ENCODE measurements at regions not wholly inside any gene's neighbourhood (a gene's known extent, or its start where the extent isn't known, plus 50 kb on each side); places are given as distances from the start of the nearest gene placed in this dataset.

GRCh38 chr4:163611182-163611581 is 116.7 kb downstream of the TMA16 start:
- H3K9me3 Mint-ChIP-seq, result no peaks in the 10 kb centered on the region
- H3K27ac Mint-ChIP-seq, result no peak overlapping the region
- H3K4me3 Mint-ChIP-seq, result no peak overlapping the region
- no peaks in the 10 kb centered on the region for H3K4me1 Mint-ChIP-seq (ENCODE audit: low read depth)
- no peaks in the 10 kb centered on the region for H3K27me3 Mint-ChIP-seq (ENCODE audit: low read depth)
- H3K36me3 Mint-ChIP-seq (ENCODE audit: low read depth), result no peaks in the 10 kb centered on the region

DNA sequence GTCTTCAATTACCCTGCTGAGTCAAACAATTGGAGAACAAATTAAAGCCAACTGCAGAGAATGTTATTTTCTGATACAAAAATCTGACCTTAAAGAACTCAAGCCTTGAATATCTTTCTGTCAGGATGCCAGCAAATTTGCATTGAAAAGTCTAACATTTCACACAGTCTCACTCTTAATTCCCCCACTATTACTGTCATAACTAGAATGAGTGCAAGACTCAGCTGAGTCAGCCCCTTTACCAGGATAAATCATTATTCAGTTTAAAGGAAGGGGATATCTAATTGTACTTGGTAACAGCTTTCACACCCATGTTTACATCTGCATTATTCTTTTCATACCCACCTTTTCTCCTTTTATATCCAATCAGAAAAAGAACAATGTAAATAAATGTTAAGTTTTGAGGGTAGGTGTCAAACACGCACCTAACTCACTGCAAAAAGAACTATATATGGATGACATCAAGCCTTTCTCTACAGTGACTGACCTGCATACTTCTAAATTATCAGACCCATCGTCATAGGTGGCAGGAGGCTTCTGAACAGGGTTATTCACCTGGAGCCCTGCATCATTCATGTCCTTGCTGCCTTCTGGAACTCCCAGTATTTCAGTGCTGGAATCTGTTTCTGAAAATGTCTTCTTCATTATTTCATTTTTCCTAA is 117.4 kb downstream of the TMA16 start:
- no peaks in the 10 kb centered on the region for H3K9me3 Mint-ChIP-seq
- H3K4me1 Mint-ChIP-seq (ENCODE audit: low read depth), result no peaks in the 10 kb centered on the region
- H3K4me3 Mint-ChIP-seq, result no peak overlapping the region
- no peaks in the 10 kb centered on the region for H3K36me3 Mint-ChIP-seq (ENCODE audit: low read depth)
- H3K27ac Mint-ChIP-seq, result no peak overlapping the region
- H3K27me3 Mint-ChIP-seq (ENCODE audit: low read depth), result no peaks in the 10 kb centered on the region

DNA sequence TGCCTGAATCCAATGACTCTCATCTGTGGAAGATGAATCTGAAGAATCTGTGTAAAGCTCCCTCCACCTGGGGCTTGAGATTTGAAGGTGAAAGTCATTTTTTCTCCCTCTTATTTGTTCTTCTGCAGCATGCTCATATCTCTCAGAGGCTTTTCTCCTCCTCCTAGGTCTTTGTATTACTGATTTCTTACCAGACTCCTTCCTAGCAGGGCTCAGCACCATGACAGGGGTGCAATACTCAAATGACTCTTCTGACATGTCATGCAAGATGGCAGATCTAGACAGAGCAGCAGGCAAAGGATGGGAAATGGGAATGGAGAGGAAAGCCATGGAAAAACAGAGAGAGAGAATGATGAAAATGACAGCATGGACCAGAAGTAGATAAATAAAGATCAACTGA is 118.3 kb downstream of the TMA16 start:
- Mint-ChIP-seq H3K4me3 (no peak overlapping the region), H3K27me3 (ENCODE audit: low read depth) (no peaks in the 10 kb centered on the region), H3K9me3 (no peaks in the 10 kb centered on the region), H3K4me1 (ENCODE audit: low read depth) (no peaks in the 10 kb centered on the region), H3K27ac (no peak overlapping the region), H3K36me3 (ENCODE audit: low read depth) (no peaks in the 10 kb centered on the region)

GRCh38 chr4:163613383-163613782 is 118.9 kb downstream of the TMA16 start:
- no peaks in the 10 kb centered on the region for H3K4me1 Mint-ChIP-seq (ENCODE audit: low read depth)
- no peaks in the 10 kb centered on the region for H3K9me3 Mint-ChIP-seq
- H3K4me3 Mint-ChIP-seq, result no peak overlapping the region
- H3K27ac Mint-ChIP-seq, result no peak overlapping the region
- no peaks in the 10 kb centered on the region for H3K36me3 Mint-ChIP-seq (ENCODE audit: low read depth)
- no peaks in the 10 kb centered on the region for H3K27me3 Mint-ChIP-seq (ENCODE audit: low read depth)

GRCh38 chr4:163614866-163615265 is 120.4 kb downstream of the TMA16 start:
- no peaks in the 10 kb centered on the region for H3K36me3 Mint-ChIP-seq (ENCODE audit: low read depth)
- H3K4me3 Mint-ChIP-seq, result no peak overlapping the region
- no peak overlapping the region for H3K27ac Mint-ChIP-seq
- no peaks in the 10 kb centered on the region for H3K9me3 Mint-ChIP-seq
- H3K27me3 Mint-ChIP-seq (ENCODE audit: low read depth), result no peaks in the 10 kb centered on the region
- H3K4me1 Mint-ChIP-seq (ENCODE audit: low read depth), result no peaks in the 10 kb centered on the region

DNA sequence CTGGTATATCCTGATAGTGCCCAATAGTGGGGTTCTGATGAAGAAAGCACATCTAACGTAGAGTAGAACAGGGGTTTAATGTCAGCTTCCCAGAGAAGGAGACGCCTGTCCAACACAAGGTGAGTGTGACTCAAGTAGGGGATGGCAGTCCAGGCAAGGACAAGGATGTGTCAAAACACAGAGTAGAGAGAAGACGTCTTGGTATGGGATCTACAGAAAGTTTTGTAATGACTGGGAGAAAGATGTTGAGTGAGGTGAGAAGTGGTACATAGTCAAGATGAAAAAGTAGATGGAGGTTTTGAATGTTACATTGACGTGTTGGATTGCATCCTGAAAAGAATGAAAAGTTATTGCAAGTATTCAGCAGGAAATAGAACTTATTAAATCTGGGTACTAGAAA is 124.4 kb downstream of the TMA16 start:
- Mint-ChIP-seq H3K27me3 (ENCODE audit: low read depth) (no peaks in the 10 kb centered on the region), H3K4me1 (ENCODE audit: low read depth) (no peaks in the 10 kb centered on the region), H3K9me3 (no peaks in the 10 kb centered on the region), H3K27ac (no peak overlapping the region), H3K36me3 (ENCODE audit: low read depth) (no peaks in the 10 kb centered on the region), H3K4me3 (no peak overlapping the region)

- H3K27me3 Mint-ChIP-seq (ENCODE audit: low read depth), result no peaks in the 10 kb centered on the region
- no peaks in the 10 kb centered on the region for H3K9me3 Mint-ChIP-seq
- no peaks in the 10 kb centered on the region for H3K36me3 Mint-ChIP-seq (ENCODE audit: low read depth)
- no peak overlapping the region for H3K4me3 Mint-ChIP-seq
- no peaks in the 10 kb centered on the region for H3K4me1 Mint-ChIP-seq (ENCODE audit: low read depth)
- no peak overlapping the region for H3K27ac Mint-ChIP-seq
These were observed 126.2 kb downstream of the TMA16 start for GRCh38 chr4:163620738-163621137.

- Mint-ChIP-seq H3K4me1 (ENCODE audit: low read depth) (no peaks in the 10 kb centered on the region), H3K27me3 (ENCODE audit: low read depth) (no peaks in the 10 kb centered on the region), H3K27ac (no peak overlapping the region), H3K36me3 (ENCODE audit: low read depth) (no peaks in the 10 kb centered on the region), H3K4me3 (no peak overlapping the region), H3K9me3 (no peaks in the 10 kb centered on the region)
These were observed 127.3 kb downstream of the TMA16 start for GRCh38 chr4:163621821-163622220.

GRCh38 chr4:163622379-163623035 is 128.0 kb downstream of the TMA16 start:
- no peaks in the 10 kb centered on the region for H3K27me3 Mint-ChIP-seq (ENCODE audit: low read depth)
- H3K27ac Mint-ChIP-seq, result no peak overlapping the region
- no peaks in the 10 kb centered on the region for H3K4me1 Mint-ChIP-seq (ENCODE audit: low read depth)
- no peaks in the 10 kb centered on the region for H3K9me3 Mint-ChIP-seq
- no peaks in the 10 kb centered on the region for H3K36me3 Mint-ChIP-seq (ENCODE audit: low read depth)
- no peak overlapping the region for H3K4me3 Mint-ChIP-seq

GRCh38 chr4:163623787-163624186 is 129.3 kb downstream of the TMA16 start:
- Mint-ChIP-seq H3K9me3 (no peaks in the 10 kb centered on the region), H3K4me1 (ENCODE audit: low read depth) (no peaks in the 10 kb centered on the region), H3K27me3 (ENCODE audit: low read depth) (no peaks in the 10 kb centered on the region), H3K27ac (no peak overlapping the region), H3K36me3 (ENCODE audit: low read depth) (no peaks in the 10 kb centered on the region), H3K4me3 (no peak overlapping the region)

DNA sequence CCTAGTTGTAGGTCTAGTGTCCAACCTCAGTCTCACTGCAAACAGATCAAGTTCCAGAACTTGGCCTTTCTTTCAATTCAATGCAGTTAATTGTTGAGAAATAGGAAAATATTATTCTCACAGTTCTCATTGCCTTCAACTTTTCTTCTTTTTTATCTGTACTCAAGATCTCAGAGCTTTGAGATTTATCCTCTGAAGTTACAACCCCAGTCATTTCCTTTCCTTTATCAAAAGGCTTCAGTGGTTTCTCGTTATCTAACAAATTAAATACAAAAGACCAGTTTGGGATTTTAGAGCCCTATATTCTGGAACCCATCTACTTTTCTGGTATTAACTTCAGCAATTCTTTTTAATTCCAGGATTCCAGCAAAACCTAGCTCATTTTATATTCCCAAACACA is 130.2 kb downstream of the TMA16 start:
- H3K27ac Mint-ChIP-seq, result no peak overlapping the region
- no peaks in the 10 kb centered on the region for H3K4me1 Mint-ChIP-seq (ENCODE audit: low read depth)
- no peaks in the 10 kb centered on the region for H3K36me3 Mint-ChIP-seq (ENCODE audit: low read depth)
- H3K9me3 Mint-ChIP-seq, result no peaks in the 10 kb centered on the region
- H3K4me3 Mint-ChIP-seq, result no peak overlapping the region
- no peaks in the 10 kb centered on the region for H3K27me3 Mint-ChIP-seq (ENCODE audit: low read depth)

GRCh38 chr4:163631288-163631687 is 136.8 kb downstream of the TMA16 start:
- Mint-ChIP-seq H3K36me3 (ENCODE audit: low read depth) (no peaks in the 10 kb centered on the region), H3K27me3 (ENCODE audit: low read depth) (no peaks in the 10 kb centered on the region), H3K4me1 (ENCODE audit: low read depth) (no peaks in the 10 kb centered on the region)

GRCh38 chr4:163638909-163639308 is 144.4 kb downstream of the TMA16 start:
- no peaks in the 10 kb centered on the region for H3K9me3 Mint-ChIP-seq
- no peaks in the 10 kb centered on the region for H3K4me1 Mint-ChIP-seq (ENCODE audit: low read depth)
- no peaks in the 10 kb centered on the region for H3K27me3 Mint-ChIP-seq (ENCODE audit: low read depth)
- no peaks in the 10 kb centered on the region for H3K36me3 Mint-ChIP-seq (ENCODE audit: low read depth)
- no peak overlapping the region for H3K4me3 Mint-ChIP-seq
- no peak overlapping the region for H3K27ac Mint-ChIP-seq

More at GRCh38 chr4:163631288-163631687, 136.8 kb downstream of the TMA16 start:
- Mint-ChIP-seq H3K27ac (no peak overlapping the region), H3K9me3 (peaks cover 6% of the 10 kb centered on the region), H3K4me3 (no peak overlapping the region)

DNA sequence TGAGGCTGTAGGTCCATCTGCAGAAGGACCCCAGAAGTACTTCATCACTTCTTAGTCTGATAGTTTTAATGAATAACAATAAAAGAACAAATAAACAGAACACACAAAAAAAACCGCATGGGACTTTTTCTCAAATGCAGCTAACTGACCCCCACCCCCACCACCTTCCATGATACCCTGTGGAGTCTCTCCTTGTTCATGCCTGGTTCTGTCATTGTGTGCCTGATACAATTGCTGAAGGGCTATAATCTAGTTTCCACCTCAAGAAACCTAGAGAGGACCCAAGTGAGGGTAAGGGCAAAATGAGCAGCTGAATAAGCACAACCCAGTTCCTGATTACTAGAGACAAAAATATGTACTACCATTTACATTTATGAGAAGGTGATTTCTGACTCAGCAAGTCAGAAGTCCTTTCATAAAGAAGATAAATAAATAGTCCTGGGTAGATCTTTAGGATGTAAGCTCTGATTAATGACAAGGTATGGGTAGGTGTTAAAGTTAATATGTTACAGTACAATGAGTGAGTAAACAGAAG is 155.1 kb downstream of the TMA16 start:
- Mint-ChIP-seq H3K27me3 (ENCODE audit: low read depth) (no peaks in the 10 kb centered on the region), H3K4me3 (no peak overlapping the region), H3K9me3 (peaks cover 14% of the 10 kb centered on the region), H3K27ac (no peak overlapping the region), H3K36me3 (ENCODE audit: low read depth) (no peaks in the 10 kb centered on the region), H3K4me1 (ENCODE audit: low read depth) (no peaks in the 10 kb centered on the region)

GRCh38 chr4:163651761-163652160 is 157.3 kb downstream of the TMA16 start:
- no peaks in the 10 kb centered on the region for H3K27me3 Mint-ChIP-seq (ENCODE audit: low read depth)
- no peaks in the 10 kb centered on the region for H3K9me3 Mint-ChIP-seq
- H3K4me1 Mint-ChIP-seq (ENCODE audit: low read depth), result no peaks in the 10 kb centered on the region
- H3K27ac Mint-ChIP-seq, result no peak overlapping the region
- no peaks in the 10 kb centered on the region for H3K36me3 Mint-ChIP-seq (ENCODE audit: low read depth)
- H3K4me3 Mint-ChIP-seq, result no peak overlapping the region
